Caco-2 (cell line): ENCODE measurements at regions not wholly inside any gene's neighbourhood (a gene's known extent, or its start where the extent isn't known, plus 50 kb on each side); places are given as distances from the start of the nearest gene placed in this dataset.

ENCODE experiments used
- BruUV-seq: library from RNA; stranded (reverse); fragments of 400-500 nt; replicated peaks from 2 replicates; lab custom pipeline; 2021; lab: Mats Ljungman, UMichigan
- CTCF ChIA-PET: fragments of 300-600 bp; sonication (Branson Sonifier 250); formaldehyde crosslinking; loops from one replicate; lab custom pipeline; 2022; ENCODE audit warnings: antibody characterized with exemption; lab: Charles Lee
- POLR2A ChIA-PET: fragments of 300-600 bp; sonication (Branson Sonifier 250); formaldehyde crosslinking; loops from one replicate; lab custom pipeline; 2022; ENCODE audit warnings: antibody characterized with exemption; lab: Charles Lee
- DNase-seq, 2 experiments: peaks; one replicate each; pipeline versions ENCODE4 v3.0.0 to v3.0.0-alpha.2; 2020 to 2022
- H3K27me3 ChIP-seq: replicated peaks from 2 replicates; pipeline ENCODE4 v1.6.0; 2011; ENCODE audit warnings: low read length; ENCODE audit not compliant: control insufficient read depth, insufficient read depth
- H3K36me3 ChIP-seq: 2 replicates; pipeline ENCODE4 v1.5.1; 2011; ENCODE audit warnings: low read length; ENCODE audit not compliant: control insufficient read depth, insufficient read depth
- H3K4me1 ChIP-seq: fragments of 250-450 bp; sonication (Bioruptor Pico); 2 replicates; pipeline ENCODE4 v1.5.1; 2020; ENCODE audit warnings: mild to moderate bottlenecking
- H3K4me3 ChIP-seq: 2 replicates; pipeline ENCODE4 v1.5.1; 2011; ENCODE audit warnings: low read depth, mild to moderate bottlenecking, control low read depth, low read length
- H3K9me3 ChIP-seq: fragments of 250-450 bp; sonication (Bioruptor Pico); 2 replicates; pipeline ENCODE4 v1.5.1; 2020; ENCODE audit warnings: mild to moderate bottlenecking, moderate library complexity
- H3K27ac Mint-ChIP-seq: one replicate; pipeline ENCODE4 v1.8.0; 2022; ENCODE audit warnings: mixed read lengths; ENCODE audit not compliant: unreplicated experiment
- H3K27me3 Mint-ChIP-seq: one replicate; pipeline ENCODE4 v1.8.0; 2022; ENCODE audit warnings: mixed read lengths; ENCODE audit not compliant: insufficient read depth, unreplicated experiment
- H3K36me3 Mint-ChIP-seq: one replicate; pipeline ENCODE4 v1.8.0; 2022; ENCODE audit warnings: mild to moderate bottlenecking, mixed read lengths; ENCODE audit not compliant: insufficient read depth, unreplicated experiment
- H3K4me1 Mint-ChIP-seq: one replicate; pipeline ENCODE4 v1.8.0; 2022; ENCODE audit warnings: low read depth, mixed read lengths; ENCODE audit not compliant: unreplicated experiment
- H3K4me3 Mint-ChIP-seq: one replicate; pipeline ENCODE4 v1.8.0; 2022; ENCODE audit warnings: mild to moderate bottlenecking, moderate library complexity, mixed read lengths; ENCODE audit not compliant: unreplicated experiment
- H3K9me3 Mint-ChIP-seq: one replicate; pipeline ENCODE4 v1.8.0; 2022; ENCODE audit warnings: mixed read lengths; ENCODE audit not compliant: unreplicated experiment
- CTCF ChIP-seq, 2 experiments: fragments of 200-600 bp in 1 of 2; IDR thresholded peaks; 1 replicate in 1 of 2; 2 replicates in 1 of 2; pipeline versions ENCODE4 v1.5.1 to v1.8.0; 2011 to 2022; ENCODE audit warnings: antibody characterized with exemption in 1 of 2, control low read depth in 1 of 2, inconsistent platforms in 1 of 2, low read depth in 1 of 2, low read length in 1 of 2, mild to moderate bottlenecking in 1 of 2, moderate library complexity in 1 of 2; ENCODE audit not compliant: insufficient read depth in 1 of 2, severe bottlenecking in 1 of 2, unreplicated experiment in 1 of 2
- intact Hi-C: fragments of 100-400 bp; cut with micrococcal nuclease; formaldehyde crosslinking; loops from one replicate; pipeline ENCODE4 v1.10.0; 2022; ENCODE audit not compliant: unreplicated experiment

GRCh38 chr11:112529071-112529470 lies 268.4 kb upstream of the PLET1 start:
- peaks cover 10% of the 10 kb centered on the region for H3K4me1 ChIP-seq
- H3K27ac Mint-ChIP-seq: no peak overlapping the region
- no peaks in the 10 kb centered on the region for H3K9me3 ChIP-seq
- no peak overlapping the region for H3K4me3 Mint-ChIP-seq
- H3K4me3 ChIP-seq: no peak overlapping the region
- H3K4me1 Mint-ChIP-seq: no peaks in the 10 kb centered on the region
- TF ChIP-seq CTCF (IDR thresholded peaks at IDR 0.05; ENCODE audit: insufficient read depth in 1 of 2, low read depth in 1 of 2, low read length in 1 of 2, severe bottlenecking in 1 of 2, unreplicated experiment in 1 of 2): no peak
- peaks cover 1% of the 10 kb centered on the region for H3K27me3 ChIP-seq
- no peaks in the 10 kb centered on the region for H3K36me3 Mint-ChIP-seq
- ChIA-PET POLR2A (no interaction called here), CTCF (no interaction called here)
- intact Hi-C loops: no loop called here
- no TSS peak for BruUV-seq
- H3K27me3 Mint-ChIP-seq: peaks cover 21% of the 10 kb centered on the region
- DNase-seq: no peak
- no peaks in the 10 kb centered on the region for H3K9me3 Mint-ChIP-seq
- H3K36me3 ChIP-seq: no peaks in the 10 kb centered on the region

- CTCF ChIA-PET: no interaction called here
- Mint-ChIP-seq H3K36me3 (no peaks in the 10 kb centered on the region), H3K27me3 (peaks cover 15% of the 10 kb centered on the region), H3K4me1 (no peaks in the 10 kb centered on the region), H3K9me3 (no peaks in the 10 kb centered on the region), H3K4me3 (no peak overlapping the region), H3K27ac (no peak overlapping the region)
- Histone ChIP-seq H3K4me3 (no peak overlapping the region), H3K9me3 (no peaks in the 10 kb centered on the region), H3K36me3 (no peaks in the 10 kb centered on the region), H3K4me1 (peaks cover 15% of the 10 kb centered on the region), H3K27me3 (peaks cover 1% of the 10 kb centered on the region)
- no TSS peak for BruUV-seq
- DNase-seq: no peak
- POLR2A ChIA-PET: no interaction called here
- no peak for TF ChIP-seq CTCF (IDR thresholded peaks at IDR 0.05; ENCODE audit: insufficient read depth in 1 of 2, low read depth in 1 of 2, low read length in 1 of 2, severe bottlenecking in 1 of 2, unreplicated experiment in 1 of 2)
- intact Hi-C loops: no loop called here
These were observed 271.8 kb upstream of the PLET1 start for GRCh38 chr11:112532506-112532905.

GRCh38 chr11:112533682-112534081 lies 273.0 kb upstream of the PLET1 start:
- Mint-ChIP-seq H3K4me3 (no peak overlapping the region), H3K27me3 (peaks cover 12% of the 10 kb centered on the region), H3K4me1 (no peaks in the 10 kb centered on the region), H3K36me3 (no peaks in the 10 kb centered on the region), H3K27ac (no peak overlapping the region), H3K9me3 (no peaks in the 10 kb centered on the region)
- TF ChIP-seq CTCF (IDR thresholded peaks at IDR 0.05; ENCODE audit: insufficient read depth in 1 of 2, low read depth in 1 of 2, low read length in 1 of 2, severe bottlenecking in 1 of 2, unreplicated experiment in 1 of 2): no peak
- intact Hi-C loops: no loop called here
- H3K4me3 ChIP-seq: no peak overlapping the region
- CTCF ChIA-PET: interaction anchor here (0.8 kb wide), 1 partner anchor 9 kb away, joined by 3 read pairs; no protein-coding TSS in a partner anchor
- no TSS peak for BruUV-seq
- H3K9me3 ChIP-seq: no peaks in the 10 kb centered on the region
- peaks cover under 1% of the 10 kb centered on the region for H3K27me3 ChIP-seq
- POLR2A ChIA-PET: no interaction called here
- DNase-seq: no peak
- peaks cover 15% of the 10 kb centered on the region for H3K4me1 ChIP-seq
- H3K36me3 ChIP-seq: no peaks in the 10 kb centered on the region
